Epithelial cell of esophagus (primary cell): ENCODE measurements at regions not wholly inside any gene's neighbourhood (a gene's known extent, or its start where the extent isn't known, plus 50 kb on each side); places are given as distances from the start of the nearest gene placed in this dataset.

Experiments used
- DNase-seq: peaks from one replicate; pipeline ENCODE4 v3.0.0; 2010; ENCODE audit warnings: low read depth
- H3K4me3 ChIP-seq: 2 replicates; pipeline ENCODE4 v1.5.1; 2011; ENCODE audit warnings: mild to moderate bottlenecking, low read length, control low read depth
- CTCF ChIP-seq: IDR thresholded peaks from 2 replicates; pipeline ENCODE4 v1.5.1; 2011; ENCODE audit warnings: low read depth, mild to moderate bottlenecking, low read length, control low read depth, inconsistent platforms; ENCODE audit not compliant: insufficient read depth; ENCODE audit errors: missing control alignments

DNA sequence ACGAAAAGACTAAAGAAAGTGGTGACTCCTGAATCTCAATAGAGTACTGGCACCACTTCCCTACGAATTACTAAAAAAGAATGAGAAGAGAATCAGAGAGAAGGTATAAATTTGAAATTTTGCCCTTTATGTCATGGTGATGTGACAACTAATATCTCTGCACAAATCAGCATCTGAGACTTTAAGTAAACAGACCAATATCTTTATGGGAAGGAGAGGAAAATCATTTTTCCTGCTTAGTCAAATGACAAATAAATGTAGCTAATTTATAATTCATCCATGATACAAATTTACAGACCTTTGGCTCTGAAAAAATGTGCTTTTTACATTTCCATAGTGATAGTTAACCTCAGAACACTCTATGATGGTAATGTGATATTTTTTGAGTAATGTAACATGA is 424.8 kb upstream of the EPHA5 start:
- no peak for TF ChIP-seq CTCF
- no peak for DNase-seq
- no peak overlapping the region for H3K4me3 ChIP-seq

GRCh38 chr4:66094070-66094469 is 423.8 kb upstream of the EPHA5 start:
- DNase-seq = no peak
- TF ChIP-seq CTCF = no peak
- no peak overlapping the region for H3K4me3 ChIP-seq

- no peak overlapping the region for H3K4me3 ChIP-seq
- DNase-seq = no peak
- no peak for TF ChIP-seq CTCF
Measured at GRCh38 chr4:66091786-66092185, 421.5 kb upstream of the EPHA5 start.

DNA sequence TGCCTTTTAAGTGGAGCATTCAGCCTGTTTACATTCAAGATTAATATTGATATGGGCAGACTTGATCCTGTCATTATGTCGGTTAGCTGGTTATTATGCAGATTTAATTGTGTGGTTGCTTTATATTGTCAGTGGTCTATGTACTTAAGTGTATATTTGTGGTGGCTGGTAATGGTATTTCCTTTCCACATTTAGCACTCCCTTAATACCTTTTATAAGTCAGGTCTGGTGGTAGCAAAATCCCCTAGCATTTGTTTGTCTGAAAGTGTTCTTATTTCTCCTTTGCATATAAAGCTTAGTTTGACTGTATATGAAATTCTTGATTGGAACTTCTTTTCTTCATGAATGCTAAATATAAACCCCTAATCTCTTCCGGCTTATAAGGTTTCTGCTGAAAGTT is 403.7 kb upstream of the EPHA5 start:
- no peak for TF ChIP-seq CTCF

GRCh38 chr4:66071911-66072310 is 401.6 kb upstream of the EPHA5 start:
- TF ChIP-seq CTCF = no peak
- no peak for DNase-seq
- H3K4me3 ChIP-seq = no peak overlapping the region

More for the DNA sequence above, 403.7 kb upstream of the EPHA5 start:
- H3K4me3 ChIP-seq = no peak overlapping the region
- no peak for DNase-seq

DNA sequence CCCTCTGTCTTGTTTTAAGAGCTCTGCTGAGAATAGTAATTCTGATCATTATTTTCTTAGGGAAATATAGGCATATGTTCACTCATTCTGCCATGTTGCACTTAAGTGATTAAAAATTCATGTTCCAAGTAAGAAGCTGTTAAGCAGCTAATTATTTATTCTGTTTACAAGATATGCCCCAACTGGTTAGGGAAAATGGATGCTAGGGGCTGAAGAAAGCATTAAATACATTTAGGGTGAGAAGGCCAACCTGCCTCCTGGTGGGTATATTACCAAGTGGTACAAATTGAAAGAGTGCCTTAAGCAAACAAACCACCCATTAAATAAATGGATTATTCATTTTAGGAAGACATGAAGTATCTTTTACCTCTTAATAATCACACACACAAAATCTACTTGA is 392.6 kb upstream of the EPHA5 start:
- TF ChIP-seq CTCF = no peak
- H3K4me3 ChIP-seq = no peak overlapping the region
- DNase-seq = no peak

DNA sequence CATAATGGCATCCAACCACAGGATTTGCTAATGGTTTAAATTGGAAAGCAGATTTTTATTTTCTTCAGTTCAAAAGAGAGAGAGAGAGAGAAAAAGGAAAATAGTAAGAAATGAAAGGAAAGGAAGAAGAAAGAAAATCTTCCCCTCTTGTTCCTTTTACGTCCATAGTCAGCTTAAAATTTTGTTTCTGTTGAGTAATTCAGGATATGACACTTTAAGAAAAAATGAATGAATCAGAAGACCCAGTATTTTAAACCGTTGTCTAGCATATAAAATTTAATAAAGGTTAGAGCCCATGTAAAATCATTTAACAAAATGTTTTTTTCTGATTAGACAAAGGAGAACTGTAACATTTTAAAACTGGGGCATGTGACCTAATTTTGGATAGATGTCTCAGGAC is 391.8 kb upstream of the EPHA5 start:
- no peak for TF ChIP-seq CTCF

More for the DNA sequence above, 391.8 kb upstream of the EPHA5 start:
- H3K4me3 ChIP-seq = no peak overlapping the region
- DNase-seq = peak; percentile 11
